ENCODE measurements at regions not wholly inside any gene's neighbourhood (a gene's known extent, or its start where the extent isn't known, plus 50 kb on each side); places are given as distances from the start of the nearest gene placed in this dataset.
"Not testable (repeated sequence)": the region's sequence is repeated elsewhere in the genome, so short reads cannot be mapped to it uniquely, and the experiment has no call there.

DNA sequence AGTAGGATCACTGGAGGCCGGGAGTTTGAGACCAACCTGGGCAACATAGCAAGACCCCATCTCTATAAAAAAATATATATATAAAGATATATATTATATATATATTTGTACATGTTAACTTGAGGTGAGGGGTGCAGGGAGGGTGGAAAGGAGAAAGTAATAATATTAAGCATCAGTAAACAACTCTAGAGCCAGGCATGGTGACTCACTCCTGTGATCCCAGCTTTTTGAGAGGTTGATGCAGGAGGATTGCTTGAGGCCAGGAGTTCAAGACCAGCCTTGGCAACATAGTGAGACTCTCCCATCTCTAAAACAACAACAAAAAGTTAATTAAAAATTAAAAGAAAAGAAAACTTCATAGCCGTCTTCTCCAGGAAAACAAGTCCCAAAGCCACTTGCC is 61.7 kb upstream of the SMURF2 start:
- no peak for DNase-seq

DNA sequence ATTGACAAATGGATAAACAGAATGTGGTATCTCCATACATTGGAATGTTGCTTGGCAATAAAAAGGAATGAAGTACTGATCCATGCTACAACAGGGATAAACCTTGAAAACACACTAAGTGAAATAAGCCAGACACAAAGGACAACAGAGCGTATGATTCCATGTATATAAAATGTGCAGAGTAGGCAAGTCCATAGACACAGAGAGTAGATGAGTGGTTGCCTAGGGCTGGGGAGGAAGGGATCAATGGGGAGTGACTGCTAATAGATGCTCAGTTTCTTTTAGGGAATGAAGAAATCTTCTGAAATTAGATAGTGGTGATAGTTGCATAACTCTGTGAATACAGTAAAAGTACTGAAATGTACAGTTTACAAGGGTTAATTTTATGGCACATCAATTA is 59.4 kb upstream of the SMURF2 start:
- not testable (repeated sequence) for DNase-seq

DNA sequence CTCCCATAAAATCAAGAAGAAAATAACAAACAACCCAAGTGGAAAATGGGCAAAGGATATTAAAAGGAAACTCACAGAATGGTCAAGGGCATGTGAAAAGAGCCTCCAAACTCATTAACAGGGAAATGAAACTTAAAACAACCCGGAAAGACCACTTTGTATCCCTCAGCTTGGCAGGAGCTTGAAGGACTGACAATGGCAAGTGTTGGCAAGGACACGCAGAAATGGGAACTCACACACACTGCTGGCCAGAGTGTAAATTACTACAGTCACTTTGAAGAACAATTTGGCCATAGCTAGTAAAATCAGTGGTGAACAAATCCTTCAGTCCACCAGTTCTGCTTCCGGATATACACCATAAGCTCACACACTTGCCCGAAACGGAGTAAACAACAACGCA is 58.1 kb upstream of the SMURF2 start:
- DNase-seq = not testable (repeated sequence)

DNA sequence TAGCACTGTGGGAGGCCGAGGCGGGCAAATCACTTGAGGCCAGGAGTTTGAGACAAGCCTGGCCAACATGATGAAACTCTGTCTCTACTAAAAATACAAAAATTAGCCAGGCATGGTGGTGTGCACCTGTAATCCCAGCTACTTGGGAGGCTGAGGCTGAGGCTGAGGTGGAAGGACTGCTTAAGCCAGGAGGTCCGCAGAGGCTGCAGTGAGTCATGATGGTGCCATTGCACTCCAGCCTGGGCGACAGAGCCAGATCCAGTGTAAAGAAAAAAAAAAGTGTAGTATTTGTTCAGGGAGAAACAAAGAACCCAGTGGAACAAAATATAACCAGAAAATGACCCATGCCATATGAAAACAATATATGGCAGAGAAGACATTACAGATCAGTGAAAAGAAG is 57.4 kb upstream of the SMURF2 start:
- not testable (repeated sequence) for DNase-seq

DNA sequence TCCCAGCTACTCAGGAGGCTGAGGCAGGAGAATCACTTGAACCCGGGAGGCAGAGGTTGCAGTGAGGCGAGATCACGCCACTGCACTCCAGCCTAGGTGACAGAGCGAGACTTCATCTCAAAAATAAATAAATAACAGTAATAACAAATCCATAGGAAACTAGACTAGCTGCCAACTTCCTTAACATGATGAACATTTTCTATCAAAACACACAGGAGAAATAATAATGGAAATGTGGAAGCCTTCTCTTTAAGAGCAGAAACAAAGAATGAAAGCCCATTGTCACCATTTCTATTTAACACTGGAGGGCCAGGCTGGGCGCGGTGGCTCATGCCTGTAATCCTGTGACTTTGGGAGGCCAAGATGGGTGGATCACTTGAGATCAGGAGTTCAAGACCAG is 56.7 kb upstream of the SMURF2 start:
- not testable (repeated sequence) for DNase-seq

DNA sequence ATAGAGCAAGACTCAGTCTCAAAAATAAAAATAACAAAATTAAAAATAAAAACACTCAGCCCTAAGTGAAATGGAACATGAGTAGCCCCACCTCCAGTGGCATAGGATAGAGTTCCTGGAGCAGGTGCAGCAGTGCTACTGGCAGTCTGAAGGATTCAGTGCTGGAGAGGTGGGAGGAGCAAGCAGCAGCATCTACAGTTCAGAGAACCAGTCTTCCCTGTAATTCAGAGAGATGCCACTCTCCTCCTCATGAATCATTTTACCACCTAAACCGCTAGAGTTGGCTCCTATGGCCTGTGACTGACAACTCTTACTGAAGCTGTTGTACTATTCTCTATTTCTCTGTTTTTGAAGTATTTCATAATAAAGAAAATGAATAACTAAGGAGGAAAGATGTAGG is 56.0 kb upstream of the SMURF2 start:
- no peak for DNase-seq

DNA sequence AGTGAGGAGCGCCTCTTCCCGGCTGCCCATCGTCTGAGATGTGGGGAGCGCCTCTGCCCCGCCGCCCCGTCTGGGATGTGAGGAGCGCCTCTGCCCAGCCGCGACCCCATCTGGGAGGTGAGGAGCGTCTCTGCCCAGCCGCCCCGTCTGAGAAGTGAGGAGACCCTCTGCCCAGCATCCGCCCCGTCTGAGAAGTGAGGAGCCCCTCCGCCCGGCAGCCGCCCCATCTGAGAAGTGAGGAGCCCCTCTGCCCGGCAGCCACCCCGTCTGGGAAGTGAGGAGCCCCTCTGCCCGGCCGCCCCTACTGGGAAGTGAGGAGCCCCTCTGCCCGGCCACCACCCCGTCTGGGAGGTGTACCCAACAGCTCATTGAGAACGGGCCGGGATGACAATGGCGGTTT is 54.4 kb upstream of the SMURF2 start:
- DNase-seq = not testable (repeated sequence)

DNA sequence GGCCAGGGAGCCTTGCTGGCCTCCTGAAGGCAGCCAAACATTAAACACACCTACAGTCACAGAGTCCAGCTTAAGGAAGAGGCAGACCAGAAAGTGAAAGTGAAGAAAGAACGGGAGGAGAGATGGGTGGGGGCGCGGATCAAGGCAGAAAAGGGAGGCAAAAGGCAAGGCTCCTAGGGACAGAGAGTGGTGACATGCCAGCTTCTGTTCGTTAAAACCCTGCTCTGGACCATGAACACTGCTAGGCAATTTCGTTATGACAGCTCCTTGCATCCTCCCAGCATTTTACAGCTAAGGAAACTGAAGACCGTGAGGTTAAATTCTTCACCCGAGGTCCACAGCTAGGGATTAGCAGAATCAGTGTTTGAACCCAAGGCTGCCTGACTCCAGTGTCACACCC is 51.7 kb upstream of the SMURF2 start:
- not testable (repeated sequence) for DNase-seq

DNA sequence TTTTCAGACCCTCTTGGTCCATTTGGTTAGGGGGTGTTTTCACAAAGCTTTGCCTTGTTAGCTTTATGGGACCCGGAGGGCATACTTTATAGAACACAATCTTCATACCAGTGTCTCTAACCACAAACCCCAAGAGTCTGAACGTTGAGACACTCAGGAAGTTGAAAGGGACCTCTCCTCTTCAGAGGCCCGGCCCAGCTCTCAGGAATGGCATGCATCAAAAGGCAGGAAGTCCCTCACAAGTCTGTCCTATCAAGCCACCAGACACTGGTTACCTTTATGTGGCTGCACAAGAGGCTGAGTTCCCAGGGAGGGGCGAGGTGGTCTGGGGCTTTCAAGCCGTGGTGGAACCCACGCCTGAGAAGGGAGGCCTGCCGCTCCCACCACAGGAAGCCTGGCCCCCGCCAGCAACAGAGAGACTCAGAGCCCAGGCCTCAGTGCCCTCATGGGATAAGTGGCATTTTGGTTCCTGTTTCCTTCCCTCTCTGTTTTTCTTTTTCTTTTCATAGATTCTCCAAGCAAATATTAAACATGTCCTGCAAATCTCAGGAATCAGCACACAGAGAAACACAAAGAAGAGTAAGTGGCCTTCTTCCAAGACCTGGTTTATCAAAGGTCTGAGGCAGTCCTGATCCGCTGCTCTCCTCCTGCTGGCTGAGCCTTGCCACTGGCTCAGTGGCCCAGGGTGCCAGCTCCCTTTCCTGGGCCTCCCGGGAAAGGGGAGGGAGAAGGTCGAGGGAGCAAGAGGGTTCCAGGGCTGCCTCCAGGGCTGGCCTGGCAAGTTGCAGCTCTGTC is 50.6 kb upstream of the SMURF2 start:
- not testable (repeated sequence) for DNase-seq
